ENCODE measurements at regions not wholly inside any gene's neighbourhood (a gene's known extent, or its start where the extent isn't known, plus 50 kb on each side); places are given as distances from the start of the nearest gene placed in this dataset.

GRCh38 chr9:31950756-31951155 lies 433.7 kb upstream of the ACO1 start:
- no peaks in the 10 kb centered on the region for H3K4me1 ChIP-seq (ENCODE audit: insufficient read depth, low read length, poor library complexity, severe bottlenecking)
- no peaks in the 10 kb centered on the region for H4K20me1 ChIP-seq (ENCODE audit: insufficient read depth, low read length, poor library complexity, severe bottlenecking)
- no peaks in the 10 kb centered on the region for H3F3A ChIP-seq (ENCODE audit: low read depth)
- H3K4me2 ChIP-seq (ENCODE audit: low read depth, low read length, poor library complexity, severe bottlenecking): no peak overlapping the region
- no peaks in the 10 kb centered on the region for H3K27me3 ChIP-seq (ENCODE audit: insufficient read depth, low read length, poor library complexity, severe bottlenecking)
- H3K9me2 ChIP-seq (replicated peaks; ENCODE audit: low read depth, low read length): no peaks in the 10 kb centered on the region
- no peak for TF ChIP-seq EZH2phosphoT487 (IDR thresholded peaks at IDR 0.05; ENCODE audit: borderline replicate concordance)
- TF ChIP-seq CTCF (conservative IDR thresholded peaks at IDR 0.05; ENCODE audit: low read length): no peak
- no peaks in the 10 kb centered on the region for H3K9me3 ChIP-seq (ENCODE audit: insufficient read depth, low read depth, low read length)
- H3K36me3 ChIP-seq (ENCODE audit: insufficient read depth, low read length): no peaks in the 10 kb centered on the region
- no peak overlapping the region for H3K4me3 ChIP-seq (ENCODE audit: low read length, poor library complexity, severe bottlenecking)
- no peak overlapping the region for H3K9ac ChIP-seq (ENCODE audit: low read depth, low read length, poor library complexity, severe bottlenecking)
- H3K79me2 ChIP-seq (ENCODE audit: insufficient read depth, low read length): no peaks in the 10 kb centered on the region
- no peak overlapping the region for H2AFZ ChIP-seq (ENCODE audit: low read length)

- H3K9ac ChIP-seq (ENCODE audit: low read depth, low read length, poor library complexity, severe bottlenecking): no peak overlapping the region
- H3F3A ChIP-seq (ENCODE audit: low read depth): no peaks in the 10 kb centered on the region
- H3K9me2 ChIP-seq (replicated peaks; ENCODE audit: low read depth, low read length): no peaks in the 10 kb centered on the region
- H3K36me3 ChIP-seq (ENCODE audit: insufficient read depth, low read length): no peaks in the 10 kb centered on the region
- no peaks in the 10 kb centered on the region for H3K4me1 ChIP-seq (ENCODE audit: insufficient read depth, low read length, poor library complexity, severe bottlenecking)
- H2AFZ ChIP-seq (ENCODE audit: low read length): no peak overlapping the region
- H3K9me3 ChIP-seq (ENCODE audit: insufficient read depth, low read depth, low read length): no peaks in the 10 kb centered on the region; the same call in 1 of the 2 replicates
- no peak overlapping the region for H3K4me3 ChIP-seq (ENCODE audit: low read length, poor library complexity, severe bottlenecking)
- no peaks in the 10 kb centered on the region for H4K20me1 ChIP-seq (ENCODE audit: insufficient read depth, low read length, poor library complexity, severe bottlenecking)
- no peaks in the 10 kb centered on the region for H3K27me3 ChIP-seq (ENCODE audit: insufficient read depth, low read length, poor library complexity, severe bottlenecking)
- TF ChIP-seq EZH2phosphoT487 (IDR thresholded peaks at IDR 0.05; ENCODE audit: borderline replicate concordance) (no peak), CTCF (conservative IDR thresholded peaks at IDR 0.05; ENCODE audit: low read length) (no peak)
- H3K4me2 ChIP-seq (ENCODE audit: low read depth, low read length, poor library complexity, severe bottlenecking): no peak overlapping the region
- H3K79me2 ChIP-seq (ENCODE audit: insufficient read depth, low read length): no peaks in the 10 kb centered on the region
Measured at GRCh38 chr9:31958572-31958971, 425.9 kb upstream of the ACO1 start.

GRCh38 chr9:31969552-31969951 lies 414.9 kb upstream of the ACO1 start:
- no peaks in the 10 kb centered on the region for H3K79me2 ChIP-seq (ENCODE audit: insufficient read depth, low read length)
- H3K4me2 ChIP-seq (ENCODE audit: low read depth, low read length, poor library complexity, severe bottlenecking): no peak overlapping the region
- no peak for TF ChIP-seq CTCF (conservative IDR thresholded peaks at IDR 0.05; ENCODE audit: low read length)
- no peak for TF ChIP-seq EZH2phosphoT487 (IDR thresholded peaks at IDR 0.05; ENCODE audit: borderline replicate concordance)
- H3K9me2 ChIP-seq (replicated peaks; ENCODE audit: low read depth, low read length): no peaks in the 10 kb centered on the region
- no peaks in the 10 kb centered on the region for H3K9me3 ChIP-seq (ENCODE audit: insufficient read depth, low read depth, low read length)
- no peak overlapping the region for H3K9ac ChIP-seq (ENCODE audit: low read depth, low read length, poor library complexity, severe bottlenecking)
- no peaks in the 10 kb centered on the region for H3F3A ChIP-seq (ENCODE audit: low read depth)
- no peaks in the 10 kb centered on the region for H3K4me1 ChIP-seq (ENCODE audit: insufficient read depth, low read length, poor library complexity, severe bottlenecking)
- no peaks in the 10 kb centered on the region for H3K36me3 ChIP-seq (ENCODE audit: insufficient read depth, low read length)
- no peak overlapping the region for H3K4me3 ChIP-seq (ENCODE audit: low read length, poor library complexity, severe bottlenecking)
- no peak overlapping the region for H2AFZ ChIP-seq (ENCODE audit: low read length)
- no peaks in the 10 kb centered on the region for H4K20me1 ChIP-seq (ENCODE audit: insufficient read depth, low read length, poor library complexity, severe bottlenecking)
- H3K27me3 ChIP-seq (ENCODE audit: insufficient read depth, low read length, poor library complexity, severe bottlenecking): no peaks in the 10 kb centered on the region

Data from Loucy (cell line).